ENCODE measurements at regions not wholly inside any gene's neighbourhood (a gene's known extent, or its start where the extent isn't known, plus 50 kb on each side); places are given as distances from the start of the nearest gene placed in this dataset.

DNA sequence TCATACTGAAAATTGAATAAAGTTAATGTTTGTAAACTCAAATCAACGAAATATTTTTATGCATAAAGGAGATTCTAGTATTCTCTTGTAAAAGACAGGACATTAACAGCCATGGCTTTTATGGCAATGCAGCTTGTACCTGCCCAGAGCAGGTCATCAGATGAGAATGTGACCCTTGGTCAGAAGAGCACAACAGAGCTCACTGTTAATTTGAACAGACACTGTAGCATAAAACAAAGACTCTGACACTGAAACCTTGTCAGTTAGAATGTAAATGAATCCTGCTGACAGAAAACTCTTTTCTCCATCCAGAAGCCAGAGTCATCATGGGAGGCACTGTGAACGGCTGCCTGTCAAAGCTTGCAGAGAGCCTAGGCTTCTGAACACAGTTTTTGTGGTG lies 410.6 kb downstream of the RAP2B start (continued):
- TF ChIP-seq, protein P1, sequence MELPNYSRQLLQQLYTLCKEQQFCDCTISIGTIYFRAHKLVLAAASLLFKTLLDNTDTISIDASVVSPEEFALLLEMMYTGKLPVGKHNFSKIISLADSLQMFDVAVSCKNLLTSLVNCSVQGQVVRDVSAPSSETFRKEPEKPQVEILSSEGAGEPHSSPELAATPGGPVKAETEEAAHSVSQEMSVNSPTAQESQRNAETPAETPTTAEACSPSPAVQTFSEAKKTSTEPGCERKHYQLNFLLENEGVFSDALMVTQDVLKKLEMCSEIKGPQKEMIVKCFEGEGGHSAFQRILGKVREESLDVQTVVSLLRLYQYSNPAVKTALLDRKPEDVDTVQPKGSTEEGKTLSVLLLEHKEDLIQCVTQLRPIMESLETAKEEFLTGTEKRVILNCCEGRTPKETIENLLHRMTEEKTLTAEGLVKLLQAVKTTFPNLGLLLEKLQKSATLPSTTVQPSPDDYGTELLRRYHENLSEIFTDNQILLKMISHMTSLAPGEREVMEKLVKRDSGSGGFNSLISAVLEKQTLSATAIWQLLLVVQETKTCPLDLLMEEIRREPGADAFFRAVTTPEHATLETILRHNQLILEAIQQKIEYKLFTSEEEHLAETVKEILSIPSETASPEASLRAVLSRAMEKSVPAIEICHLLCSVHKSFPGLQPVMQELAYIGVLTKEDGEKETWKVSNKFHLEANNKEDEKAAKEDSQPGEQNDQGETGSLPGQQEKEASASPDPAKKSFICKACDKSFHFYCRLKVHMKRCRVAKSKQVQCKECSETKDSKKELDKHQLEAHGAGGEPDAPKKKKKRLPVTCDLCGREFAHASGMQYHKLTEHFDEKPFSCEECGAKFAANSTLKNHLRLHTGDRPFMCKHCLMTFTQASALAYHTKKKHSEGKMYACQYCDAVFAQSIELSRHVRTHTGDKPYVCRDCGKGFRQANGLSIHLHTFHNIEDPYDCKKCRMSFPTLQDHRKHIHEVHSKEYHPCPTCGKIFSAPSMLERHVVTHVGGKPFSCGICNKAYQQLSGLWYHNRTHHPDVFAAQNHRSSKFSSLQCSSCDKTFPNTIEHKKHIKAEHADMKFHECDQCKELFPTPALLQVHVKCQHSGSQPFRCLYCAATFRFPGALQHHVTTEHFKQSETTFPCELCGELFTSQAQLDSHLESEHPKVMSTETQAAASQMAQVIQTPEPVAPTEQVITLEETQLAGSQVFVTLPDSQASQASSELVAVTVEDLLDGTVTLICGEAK (IDR thresholded peaks at IDR 0.05; ENCODE audit: borderline replicate concordance): no peak

DNA sequence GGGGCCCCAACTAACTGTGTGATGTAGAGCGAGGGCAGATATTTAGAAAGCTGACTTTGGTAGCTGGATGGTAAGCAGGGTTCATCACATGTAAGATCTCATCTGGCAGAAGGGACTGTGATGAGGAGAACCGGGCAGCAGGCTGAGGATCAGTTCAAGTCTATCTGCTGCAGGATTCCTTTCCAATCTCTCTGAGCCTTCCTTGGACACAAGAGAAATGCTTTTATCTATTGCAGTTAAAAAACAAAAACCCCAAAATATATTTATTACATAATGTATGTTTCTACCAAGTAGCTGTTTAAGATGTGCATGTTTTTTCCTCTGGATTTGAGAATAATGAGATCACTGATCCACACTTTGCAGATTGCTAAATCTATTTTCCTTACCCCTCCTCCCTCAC lies 411.5 kb downstream of the RAP2B start:
- SMC1A ChIA-PET (ENCODE audit: uncharacterized antibody, unreplicated experiment): no interaction called here
- ATAC-seq (no peak), FAIRE-seq (no peak), DNase-seq (ENCODE audit: low read depth, low spot score) (no peak)
- Histone ChIP-seq H4K20me1 (ENCODE audit: control insufficient read depth, insufficient read depth) (no peaks in the 10 kb centered on the region), H3K79me2 (ENCODE audit: control insufficient read depth, insufficient read depth, low read length) (no peaks in the 10 kb centered on the region), H3K27me3 (replicated peaks in 1 of 2; ENCODE audit: control insufficient read depth in 2 of 2, insufficient read depth in 2 of 2, low read length in 1 of 2) (no peaks in the 10 kb centered on the region), H3K9me3 (replicated peaks; ENCODE audit: control insufficient read depth, insufficient read depth, low read length) (no peaks in the 10 kb centered on the region), H2AFZ (ENCODE audit: control insufficient read depth, low read depth, low read length) (no peak overlapping the region), H3K27ac (ENCODE audit: control insufficient read depth, insufficient read depth) (no peak overlapping the region), H3K4me2 (ENCODE audit: control insufficient read depth, insufficient read depth) (no peak overlapping the region), H3K9ac (ENCODE audit: control insufficient read depth, insufficient read depth, low read length) (no peak overlapping the region), H3K36me3 (ENCODE audit: control insufficient read depth in 2 of 2, insufficient read depth in 2 of 2, low read length in 1 of 2) (no peaks in the 10 kb centered on the region), H3K4me3 (no peak overlapping the region), H3K4me1 (ENCODE audit: control insufficient read depth, insufficient read depth, low read length) (no peaks in the 10 kb centered on the region)
- POLR2A ChIA-PET: no interaction called here
- in situ Hi-C loops (cut with MboI): no loop called here
- intact Hi-C loops (cut with micrococcal nuclease; ENCODE audit: unreplicated experiment): no loop called here
- RAD21 ChIA-PET (ENCODE audit: unreplicated experiment): no interaction called here
- no TSS peak for BruUV-seq (replicated peaks)
- TF ChIP-seq, protein P2, sequence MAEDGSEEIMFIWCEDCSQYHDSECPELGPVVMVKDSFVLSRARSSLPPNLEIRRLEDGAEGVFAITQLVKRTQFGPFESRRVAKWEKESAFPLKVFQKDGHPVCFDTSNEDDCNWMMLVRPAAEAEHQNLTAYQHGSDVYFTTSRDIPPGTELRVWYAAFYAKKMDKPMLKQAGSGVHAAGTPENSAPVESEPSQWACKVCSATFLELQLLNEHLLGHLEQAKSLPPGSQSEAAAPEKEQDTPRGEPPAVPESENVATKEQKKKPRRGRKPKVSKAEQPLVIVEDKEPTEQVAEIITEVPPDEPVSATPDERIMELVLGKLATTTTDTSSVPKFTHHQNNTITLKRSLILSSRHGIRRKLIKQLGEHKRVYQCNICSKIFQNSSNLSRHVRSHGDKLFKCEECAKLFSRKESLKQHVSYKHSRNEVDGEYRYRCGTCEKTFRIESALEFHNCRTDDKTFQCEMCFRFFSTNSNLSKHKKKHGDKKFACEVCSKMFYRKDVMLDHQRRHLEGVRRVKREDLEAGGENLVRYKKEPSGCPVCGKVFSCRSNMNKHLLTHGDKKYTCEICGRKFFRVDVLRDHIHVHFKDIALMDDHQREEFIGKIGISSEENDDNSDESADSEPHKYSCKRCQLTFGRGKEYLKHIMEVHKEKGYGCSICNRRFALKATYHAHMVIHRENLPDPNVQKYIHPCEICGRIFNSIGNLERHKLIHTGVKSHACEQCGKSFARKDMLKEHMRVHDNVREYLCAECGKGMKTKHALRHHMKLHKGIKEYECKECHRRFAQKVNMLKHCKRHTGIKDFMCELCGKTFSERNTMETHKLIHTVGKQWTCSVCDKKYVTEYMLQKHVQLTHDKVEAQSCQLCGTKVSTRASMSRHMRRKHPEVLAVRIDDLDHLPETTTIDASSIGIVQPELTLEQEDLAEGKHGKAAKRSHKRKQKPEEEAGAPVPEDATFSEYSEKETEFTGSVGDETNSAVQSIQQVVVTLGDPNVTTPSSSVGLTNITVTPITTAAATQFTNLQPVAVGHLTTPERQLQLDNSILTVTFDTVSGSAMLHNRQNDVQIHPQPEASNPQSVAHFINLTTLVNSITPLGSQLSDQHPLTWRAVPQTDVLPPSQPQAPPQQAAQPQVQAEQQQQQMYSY (CRISPR knock-in tag; IDR thresholded peaks at IDR 0.05): no peak
- no peak for TF ChIP-seq TCF3 (IDR thresholded peaks at IDR 0.05; ENCODE audit: borderline replicate concordance, insufficient read depth, low read depth, low read length)
- no peak for TF ChIP-seq RCOR1 (conservative IDR thresholded peaks at IDR 0.05; ENCODE audit: low read depth, low read length)
- TF ChIP-seq ZBED1 (IDR thresholded peaks at IDR 0.05; ENCODE audit: borderline replicate concordance): no peak
- TF ChIP-seq MTA3 (IDR thresholded peaks at IDR 0.05; ENCODE audit: borderline replicate concordance, low read length): no peak
- no peak for TF ChIP-seq CHD4 (IDR thresholded peaks at IDR 0.05)
- CTCF ChIA-PET: no interaction called here
- WGBS (ENCODE audit: insufficient coverage, insufficient replicate concordance, low lambda C conversion rate, missing lambda C conversion rate): 11% methylated on average over 2 of the region's 2 CpGs

Data from GM12878 (cell line).